SK-N-SH treated with all-trans-retinoic acid at 6 μM for 48 hours (cell line): ENCODE measurements at regions not wholly inside any gene's neighbourhood (a gene's known extent, or its start where the extent isn't known, plus 50 kb on each side); places are given as distances from the start of the nearest gene placed in this dataset.

Experiments used
- CREB5 ChIP-seq: fragments of 250-450 bp; sonication (Bioruptor Pico); IDR thresholded peaks from 2 replicates; pipeline ENCODE4 v1.5.1; 2020; ENCODE audit warnings: low read depth, mild to moderate bottlenecking, moderate library complexity
- ESRRG ChIP-seq: fragments of 250-450 bp; sonication (Bioruptor Pico); IDR thresholded peaks from 2 replicates; pipeline ENCODE4 v1.6.1; 2021; ENCODE audit warnings: mild to moderate bottlenecking
- ISL1 ChIP-seq: fragments of 250-450 bp; sonication (Bioruptor Pico); IDR thresholded peaks from 2 replicates; pipeline ENCODE4 v2.1.2; 2022; ENCODE audit warnings: mild to moderate bottlenecking, moderate library complexity
- PATZ1 ChIP-seq: fragments of 250-450 bp; sonication (Bioruptor Pico); IDR thresholded peaks from 2 replicates; pipeline ENCODE4 v1.8.0; 2020; ENCODE audit warnings: mild to moderate bottlenecking, moderate library complexity, borderline replicate concordance
- PPARA ChIP-seq: fragments of 250-450 bp; sonication (Bioruptor Pico); IDR thresholded peaks from 2 replicates; pipeline ENCODE4 v1.5.0; 2020; ENCODE audit warnings: mild to moderate bottlenecking, borderline replicate concordance
- RARB ChIP-seq: fragments of 250-450 bp; sonication (Bioruptor Pico); IDR thresholded peaks from 2 replicates; pipeline ENCODE4 v1.8.0; 2021; ENCODE audit warnings: mild to moderate bottlenecking, moderate library complexity
- SNAI2 ChIP-seq: fragments of 250-450 bp; sonication (Bioruptor Pico); IDR thresholded peaks from 2 replicates; pipeline ENCODE4 v1.5.0; 2020; ENCODE audit warnings: mild to moderate bottlenecking, moderate library complexity
- TSHZ2 ChIP-seq: fragments of 250-450 bp; sonication (Bioruptor Pico); IDR thresholded peaks from 2 replicates; pipeline ENCODE4 v1.5.0; 2020; ENCODE audit warnings: mild to moderate bottlenecking, moderate library complexity
- ZFP3 ChIP-seq: fragments of 250-450 bp; sonication (Bioruptor Pico); IDR thresholded peaks from 2 replicates; pipeline ENCODE4 v1.5.0; 2020; ENCODE audit warnings: mild to moderate bottlenecking, moderate library complexity
- ZNF8 ChIP-seq: fragments of 450-650 bp; formaldehyde crosslinking; IDR thresholded peaks from 2 replicates; pipeline ENCODE4 v1.5.0; 2020; ENCODE audit warnings: mild to moderate bottlenecking, moderate library complexity

GRCh38 chr4:12852338-12853307 is 631.5 kb downstream of the RAB28 start:
- TF ChIP-seq ZNF8 (CRISPR knock-in tag) (no peak), ZFP3 (CRISPR knock-in tag) (no peak), SNAI2 (CRISPR knock-in tag) (no peak), ISL1 (CRISPR knock-in tag) (no peak), PPARA (no peak), CREB5 (CRISPR knock-in tag) (no peak), PATZ1 (CRISPR knock-in tag) (no peak), ESRRG (CRISPR knock-in tag) (no peak), RARB (CRISPR knock-in tag) (no peak), TSHZ2 (CRISPR knock-in tag) (no peak)
